TTC549 (cell line): ENCODE measurements at regions not wholly inside any gene's neighbourhood (a gene's known extent, or its start where the extent isn't known, plus 50 kb on each side); places are given as distances from the start of the nearest gene placed in this dataset.

Experiments used
- FAIRE-seq: peaks from 2 replicates; lab custom pipeline; 2012; peaks lifted over from hg19 to GRCh38; lab: Jason Lieb, UNC

DNA sequence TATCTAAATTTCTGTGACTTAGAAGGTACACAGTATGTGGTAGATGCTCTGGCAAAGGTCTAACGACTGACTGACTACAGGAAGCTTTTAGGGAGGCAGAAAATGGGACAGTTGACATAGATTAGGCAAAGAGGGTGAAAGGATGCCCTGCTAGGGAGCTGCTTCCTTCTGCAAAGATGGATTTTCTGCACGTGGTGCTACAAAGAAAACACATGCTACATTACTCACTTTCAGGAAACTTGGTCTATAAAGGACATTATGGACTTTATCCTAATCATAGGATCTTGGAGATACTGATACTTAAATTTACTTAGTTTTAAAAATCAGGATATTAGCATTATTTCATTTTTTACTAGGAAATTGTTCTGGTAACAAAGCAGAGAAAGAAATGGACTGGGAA, 405.8 kb upstream of the ADAMTS16 start:
- no peak for FAIRE-seq

DNA sequence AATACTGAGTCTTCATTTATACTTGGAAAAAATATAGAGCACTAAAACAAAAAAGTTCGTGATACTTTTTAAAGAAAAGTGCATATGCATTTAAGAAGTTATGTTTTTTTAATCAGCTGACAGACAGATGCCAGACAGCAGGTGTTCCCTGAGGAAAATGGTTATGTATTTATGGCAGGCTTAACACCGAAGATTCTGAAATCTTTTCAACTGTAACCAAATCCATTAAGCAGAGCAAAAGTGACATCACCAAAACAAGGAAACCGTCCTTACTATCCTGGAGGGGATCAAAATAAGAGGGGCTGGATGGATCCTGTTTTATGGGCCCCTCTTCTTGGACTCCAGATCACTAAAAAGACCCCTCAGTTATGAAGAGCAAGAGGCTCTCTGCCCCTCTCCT, 404.9 kb upstream of the ADAMTS16 start:
- FAIRE-seq = no peak

DNA sequence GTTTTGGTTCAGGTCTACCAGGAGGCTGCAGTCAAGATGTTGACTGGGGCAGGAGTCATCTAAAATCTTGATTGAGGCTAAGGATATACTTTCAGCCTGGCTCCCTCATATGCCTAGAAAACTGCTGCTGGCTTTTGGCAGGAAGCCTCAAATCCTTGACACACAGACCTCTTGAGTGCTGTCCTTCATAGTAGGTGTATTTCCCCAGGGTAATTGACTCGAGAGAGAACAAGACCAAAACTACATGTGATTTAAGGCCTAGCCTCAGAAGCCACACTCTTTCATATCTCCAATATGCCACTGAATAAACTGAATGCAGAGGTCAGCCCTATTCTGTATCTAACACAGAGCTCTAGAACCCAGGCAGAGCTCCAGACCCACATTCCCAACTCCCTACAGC, 402.3 kb upstream of the ADAMTS16 start:
- no peak for FAIRE-seq

DNA sequence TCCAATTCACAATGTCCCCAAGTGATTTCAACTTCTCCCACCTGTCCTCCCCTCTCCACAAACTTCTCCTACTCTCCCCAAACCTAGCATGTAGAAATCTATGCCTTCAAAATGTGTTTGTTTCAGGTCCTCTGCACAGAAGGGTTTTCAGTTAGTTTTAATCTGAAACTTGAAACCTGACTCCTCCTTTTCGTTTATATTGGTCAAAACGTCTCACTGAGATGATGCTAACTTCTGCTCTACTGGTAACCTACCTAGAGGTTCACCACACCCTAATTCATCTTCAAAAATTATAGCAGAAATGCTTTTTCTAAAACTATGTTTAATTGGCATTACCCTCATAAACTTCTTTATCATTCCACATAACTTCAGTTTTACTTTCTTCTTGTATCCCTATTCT, 401.8 kb upstream of the ADAMTS16 start:
- no peak for FAIRE-seq

DNA sequence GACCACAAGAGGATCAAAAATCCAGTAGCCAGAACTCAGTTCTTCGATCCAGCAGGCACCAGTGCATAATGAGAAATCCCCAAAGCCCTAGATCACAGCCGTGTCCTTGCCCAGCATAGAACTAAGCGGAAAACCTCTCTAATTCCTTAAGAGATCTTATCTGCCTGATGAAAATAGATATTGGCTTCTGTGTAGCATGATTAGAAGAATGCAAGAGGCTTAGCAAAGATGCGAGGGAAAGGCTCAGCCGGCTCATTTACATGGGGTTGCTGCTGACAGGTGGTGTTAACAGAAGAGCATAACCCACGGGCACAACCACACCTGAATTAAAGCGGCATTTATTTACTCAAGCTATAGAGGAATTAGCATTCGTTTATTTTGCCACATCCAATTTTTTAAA, 400.0 kb upstream of the ADAMTS16 start:
- no peak for FAIRE-seq

DNA sequence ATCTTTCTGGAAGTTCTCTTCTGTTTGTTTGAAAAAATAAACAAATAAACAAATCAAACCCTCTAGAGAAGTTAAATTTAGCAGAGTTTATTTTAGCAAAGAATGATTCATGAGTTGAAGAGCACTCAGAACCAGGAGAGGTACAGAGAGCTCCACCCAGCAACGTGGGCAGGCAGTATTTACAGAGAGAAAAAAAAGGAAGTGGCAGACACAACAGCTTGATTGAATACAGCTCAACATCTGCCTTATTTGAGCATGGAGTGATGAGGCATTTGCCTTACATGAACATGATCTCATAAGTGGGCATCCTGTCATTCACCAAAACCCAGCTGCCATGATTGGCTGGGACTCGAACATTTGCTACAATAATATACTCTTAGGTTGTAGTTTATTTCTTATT, 381.6 kb upstream of the ADAMTS16 start:
- no peak for FAIRE-seq

DNA sequence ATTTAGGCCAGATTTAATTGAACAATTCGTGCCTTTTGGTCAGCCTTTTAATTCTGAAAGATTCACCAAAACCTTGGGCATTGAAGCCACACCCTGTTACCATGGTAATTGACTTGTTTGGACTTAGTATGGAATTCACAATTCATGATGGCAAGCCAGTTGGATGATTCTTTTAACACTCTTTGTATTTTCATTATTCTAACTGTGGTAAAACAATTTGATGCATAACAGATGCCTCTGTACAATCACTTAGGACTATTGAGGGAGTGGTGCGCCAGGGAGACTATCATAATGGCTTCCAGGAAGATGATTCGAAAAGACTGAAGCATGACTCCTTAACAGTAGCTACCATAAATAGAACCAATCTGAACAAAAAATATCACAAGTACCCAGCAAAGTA, 381.1 kb upstream of the ADAMTS16 start:
- no peak for FAIRE-seq

DNA sequence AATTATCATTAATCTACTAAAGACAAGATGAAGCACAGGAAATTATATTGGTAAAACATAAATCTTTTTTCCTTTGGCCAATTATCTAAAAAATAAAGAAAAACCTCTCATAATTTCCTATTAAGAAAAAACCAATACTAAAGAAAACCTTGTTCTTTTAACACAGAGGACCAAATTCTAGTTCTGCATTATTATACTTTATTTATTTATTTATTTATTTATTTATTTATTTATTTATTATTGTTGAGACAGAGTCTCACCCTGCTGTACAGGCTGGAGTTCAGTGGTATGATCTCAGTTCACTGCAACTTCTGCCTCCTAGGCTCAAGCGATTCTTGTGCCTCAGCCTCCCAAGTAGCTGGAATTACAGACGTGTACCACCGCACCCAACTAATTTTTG, 377.8 kb upstream of the ADAMTS16 start:
- FAIRE-seq = no peak

DNA sequence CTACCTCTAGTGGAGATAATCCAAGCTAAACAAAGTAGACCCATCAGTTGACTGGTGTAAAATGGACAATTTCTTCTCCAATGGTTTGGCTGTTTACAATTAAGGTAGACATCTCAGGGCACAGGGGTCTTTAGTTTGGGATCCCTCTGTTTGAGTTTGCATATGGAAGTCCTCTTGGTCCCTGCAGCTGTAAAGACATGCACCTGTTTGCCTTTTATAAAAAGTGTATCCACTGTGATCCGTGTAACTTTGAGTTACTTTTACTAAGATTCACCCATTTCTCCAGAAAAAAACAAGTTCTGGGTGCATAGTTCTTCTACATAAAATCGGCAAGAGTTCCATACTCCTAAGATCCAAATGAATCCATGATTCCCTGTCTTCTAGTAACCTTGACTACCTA, 374.7 kb upstream of the ADAMTS16 start:
- no peak for FAIRE-seq

DNA sequence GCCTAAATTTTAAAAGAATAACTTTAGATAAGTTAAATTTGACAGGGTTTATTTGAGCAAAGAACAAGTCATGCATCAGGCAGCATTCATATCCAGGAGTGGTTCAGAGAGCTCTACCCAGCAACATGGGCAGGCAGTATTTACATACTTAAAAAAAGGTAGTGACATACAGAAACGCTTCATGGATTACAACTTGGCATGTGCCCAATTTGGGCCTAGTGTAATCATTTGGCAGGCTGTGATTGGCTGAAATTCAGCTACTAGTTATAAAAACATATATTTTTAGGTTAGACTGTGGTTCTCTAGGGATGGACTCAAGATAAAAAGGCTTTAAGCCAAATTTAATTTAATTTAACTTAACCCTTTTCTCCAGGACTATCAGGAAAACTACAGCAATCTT, 374.0 kb upstream of the ADAMTS16 start:
- no peak for FAIRE-seq

DNA sequence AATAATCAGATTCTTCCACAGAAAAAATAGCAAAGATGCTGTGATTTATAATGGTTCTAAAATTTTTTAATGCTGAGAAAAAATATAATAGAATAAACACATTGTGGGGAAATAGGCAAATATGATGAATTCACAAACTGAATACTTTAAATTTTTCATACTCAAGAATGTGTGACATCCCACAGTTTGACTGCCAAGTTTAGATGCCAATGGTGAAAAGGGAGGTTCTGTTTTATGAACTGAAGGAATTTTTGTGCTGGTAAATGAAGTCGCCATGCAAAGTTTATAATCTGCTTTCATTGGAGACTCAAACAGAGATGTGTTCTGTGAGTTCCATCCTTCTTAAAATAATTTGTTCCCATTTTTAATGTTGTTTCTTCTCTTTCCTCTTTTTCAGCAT, 367.5 kb upstream of the ADAMTS16 start:
- FAIRE-seq = no peak

DNA sequence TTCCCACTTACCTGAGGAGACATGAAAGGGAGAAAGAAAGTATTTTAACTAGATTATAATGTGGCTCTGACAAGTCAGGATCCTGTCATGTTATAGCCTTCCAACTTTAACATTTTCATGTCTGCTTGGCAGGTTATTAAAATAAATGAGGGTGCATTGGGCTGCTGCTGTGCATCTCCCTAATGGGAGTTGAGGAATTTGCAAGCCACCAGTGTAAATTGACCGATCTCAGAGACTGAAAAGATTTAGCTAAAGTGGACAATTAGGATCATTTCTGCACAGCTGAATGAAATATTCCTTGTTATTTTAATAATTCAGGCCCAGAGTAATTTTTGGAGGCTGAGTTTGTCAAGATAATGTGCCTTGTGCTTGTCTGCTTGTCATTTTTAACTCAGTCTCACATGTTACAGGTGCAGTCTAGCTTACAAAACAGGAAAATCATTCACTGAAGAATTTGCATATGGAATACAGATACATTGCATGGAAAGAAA, 366.3 kb upstream of the ADAMTS16 start:
- no peak for FAIRE-seq

DNA sequence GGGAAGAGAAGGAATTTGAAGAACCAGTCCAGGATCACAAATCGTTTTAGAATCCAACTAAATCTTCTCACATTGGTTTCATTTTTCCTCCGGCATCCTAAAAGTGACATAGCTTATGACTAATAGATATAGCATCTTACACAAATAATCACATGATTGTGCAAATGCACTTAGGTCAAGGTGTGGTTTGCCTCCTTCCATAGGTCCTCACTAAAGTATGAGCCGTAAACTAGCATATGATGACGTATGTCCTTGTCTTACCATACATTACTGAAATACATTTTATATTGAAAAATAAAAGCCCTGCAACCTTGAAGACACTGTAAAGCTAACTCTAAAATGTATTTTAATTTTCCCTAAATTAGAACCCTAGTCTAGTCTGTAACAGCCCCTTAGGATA, 362.7 kb upstream of the ADAMTS16 start:
- FAIRE-seq = no peak

DNA sequence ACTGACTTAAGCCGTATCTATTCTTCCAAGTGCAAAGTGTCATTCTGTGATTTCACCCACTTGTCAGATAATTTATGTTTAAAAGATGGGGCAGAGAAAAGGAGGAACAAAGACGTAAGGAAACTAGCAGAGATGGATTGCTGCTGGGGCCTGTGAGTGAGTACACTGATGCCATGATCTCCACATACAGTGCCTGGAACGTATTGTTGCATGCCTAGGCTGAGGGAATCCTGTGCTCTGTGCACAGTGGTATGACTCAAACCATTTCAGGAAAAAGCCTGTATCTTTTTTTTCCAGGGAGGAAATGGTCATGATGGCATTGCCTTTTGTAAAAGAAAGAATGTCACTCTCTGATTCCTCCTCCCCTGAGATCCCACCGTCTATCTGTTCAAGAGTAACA, 359.5 kb upstream of the ADAMTS16 start:
- no peak for FAIRE-seq

DNA sequence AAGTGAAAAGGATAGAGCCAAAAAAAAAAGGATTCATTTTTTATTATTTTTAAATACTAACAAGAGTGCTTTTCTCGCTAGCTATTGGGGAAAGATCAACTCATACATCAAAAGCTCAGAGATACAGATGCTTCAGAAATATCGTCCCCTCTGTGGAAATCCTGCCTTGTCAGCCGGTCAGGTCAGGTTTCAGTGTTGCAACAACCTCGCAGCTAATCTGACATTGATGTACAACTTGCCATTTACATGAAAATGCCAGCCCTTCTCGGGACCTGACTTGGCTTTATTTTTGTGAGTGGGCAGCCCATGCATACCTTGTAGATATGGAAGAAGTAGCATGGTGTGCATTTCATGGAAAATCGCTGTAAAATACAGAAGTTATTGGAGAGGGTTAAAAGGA, 358.8 kb upstream of the ADAMTS16 start:
- FAIRE-seq = no peak

DNA sequence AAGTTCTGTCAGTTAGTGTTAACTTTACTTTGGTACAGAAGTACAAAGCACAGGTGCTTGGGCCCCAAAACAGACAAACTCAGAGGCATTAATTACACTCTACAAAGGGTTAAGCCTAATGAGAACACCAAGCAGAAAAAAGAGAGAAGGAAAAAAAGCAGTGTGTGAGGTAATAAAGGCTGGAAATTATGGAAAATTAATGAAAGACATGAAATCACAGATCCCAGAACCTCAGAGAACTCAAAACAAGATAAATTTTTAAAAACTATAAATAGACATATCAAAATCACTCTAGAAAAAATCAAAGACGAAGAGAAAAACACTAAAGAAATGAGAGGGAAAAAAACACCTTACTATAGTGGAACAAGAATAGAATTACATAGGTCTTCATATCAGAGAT, 354.2 kb upstream of the ADAMTS16 start:
- FAIRE-seq = no peak

DNA sequence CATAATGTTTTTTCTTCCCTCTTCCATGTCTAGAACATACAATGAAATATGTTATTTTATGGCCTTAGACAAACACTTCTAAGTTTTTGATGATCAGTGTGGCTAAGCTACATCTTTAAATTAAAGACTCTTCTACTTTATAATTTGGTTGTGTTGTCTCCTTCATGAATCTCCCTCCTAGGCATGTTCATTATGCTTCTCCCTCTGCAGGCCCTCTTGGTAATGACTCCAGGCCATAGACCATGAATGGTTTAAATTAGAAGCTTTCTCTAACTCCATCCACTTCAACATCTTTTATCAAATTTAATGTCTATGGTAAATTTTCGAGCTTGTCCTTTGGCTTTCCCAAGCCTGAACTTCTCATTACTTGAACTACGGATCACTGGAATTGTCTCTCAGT, 342.7 kb upstream of the ADAMTS16 start:
- no peak for FAIRE-seq

DNA sequence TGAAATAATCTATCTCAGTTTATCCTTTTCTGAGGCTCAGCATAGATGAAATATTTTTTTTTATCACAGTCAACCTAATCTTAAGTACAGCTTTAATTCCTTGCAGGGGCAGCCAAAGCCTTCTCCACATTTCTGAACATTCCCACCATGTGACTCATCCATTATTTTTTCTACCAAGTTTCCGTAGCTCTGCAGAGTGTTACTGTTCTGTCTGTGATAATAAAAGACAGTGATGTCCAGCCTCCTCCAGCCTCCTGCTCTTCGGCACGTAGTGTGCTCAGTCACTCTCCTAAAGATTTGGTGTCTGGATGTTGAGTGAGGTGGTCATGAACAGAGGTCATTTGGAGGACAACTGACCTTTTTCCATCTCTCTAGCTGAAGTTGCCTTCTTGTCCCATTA, 338.1 kb upstream of the ADAMTS16 start:
- no peak for FAIRE-seq

DNA sequence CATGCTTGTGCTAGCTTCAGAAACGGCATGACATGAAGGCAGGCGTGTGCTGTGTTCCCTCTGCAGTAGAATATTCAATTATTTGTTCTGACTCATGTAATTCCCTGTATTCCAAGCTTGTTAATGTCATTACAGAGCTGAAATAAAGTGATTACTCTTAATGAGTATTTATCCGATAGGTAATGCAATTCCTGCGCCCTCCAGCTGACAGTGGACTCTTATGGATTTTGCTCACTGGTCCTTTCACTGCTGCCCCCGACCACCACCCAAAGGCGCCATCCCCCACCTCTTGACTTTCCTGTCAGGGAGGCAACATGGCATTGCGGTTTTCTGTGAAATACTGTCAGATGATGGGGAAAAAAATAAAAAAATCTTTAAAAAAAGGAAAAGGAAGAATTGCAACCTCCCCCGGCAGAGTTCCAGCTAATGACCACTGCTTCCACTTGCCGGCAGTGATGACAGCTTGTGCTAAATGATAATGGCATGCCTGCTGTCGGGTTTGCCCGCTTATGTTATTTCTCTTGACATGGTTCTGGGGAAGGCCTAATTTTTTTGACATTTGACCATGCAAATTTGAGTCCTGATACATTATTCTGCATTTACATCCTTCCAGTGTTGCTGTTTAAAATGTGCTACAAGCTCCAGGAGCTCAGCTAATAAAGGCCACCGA, 335.3 kb upstream of the ADAMTS16 start:
- FAIRE-seq = no peak

DNA sequence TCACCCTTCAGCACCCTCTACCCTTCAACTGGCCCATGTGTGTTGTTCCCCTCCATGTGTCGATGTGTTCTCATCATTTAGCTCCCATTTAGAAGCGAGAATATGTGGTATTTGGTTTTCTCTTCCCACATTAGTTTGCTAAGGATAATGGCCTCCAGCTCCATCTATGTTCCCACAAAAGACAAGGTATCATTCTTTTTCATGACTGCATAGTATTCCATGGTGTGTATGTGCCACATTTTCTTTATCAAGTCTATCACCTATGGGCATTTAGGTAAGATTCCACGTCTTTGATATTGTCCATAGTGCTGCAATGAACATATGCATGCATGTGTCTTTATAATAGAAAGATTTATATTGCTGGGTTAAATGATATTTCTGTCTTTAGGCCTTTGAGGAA, 325.1 kb upstream of the ADAMTS16 start:
- no peak for FAIRE-seq

DNA sequence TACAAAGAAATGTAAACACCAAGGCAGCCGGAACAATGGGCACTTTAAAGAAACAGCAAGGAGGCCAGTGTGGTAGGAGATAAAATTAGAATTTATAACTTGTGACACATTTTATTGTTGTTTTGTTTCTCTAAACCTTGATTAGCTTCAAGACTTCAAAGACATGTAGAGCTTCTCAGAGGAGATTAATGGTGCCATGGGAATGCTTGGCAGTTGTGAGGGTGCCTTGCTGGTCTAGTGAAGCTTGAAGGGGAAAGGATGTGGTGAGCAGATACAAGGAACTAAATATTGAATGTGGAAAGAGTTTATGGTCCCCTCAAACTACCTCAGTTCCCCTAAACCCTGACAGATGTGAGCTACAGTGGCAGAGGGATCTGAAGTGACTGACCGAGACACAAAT, 322.4 kb upstream of the ADAMTS16 start:
- no peak for FAIRE-seq

DNA sequence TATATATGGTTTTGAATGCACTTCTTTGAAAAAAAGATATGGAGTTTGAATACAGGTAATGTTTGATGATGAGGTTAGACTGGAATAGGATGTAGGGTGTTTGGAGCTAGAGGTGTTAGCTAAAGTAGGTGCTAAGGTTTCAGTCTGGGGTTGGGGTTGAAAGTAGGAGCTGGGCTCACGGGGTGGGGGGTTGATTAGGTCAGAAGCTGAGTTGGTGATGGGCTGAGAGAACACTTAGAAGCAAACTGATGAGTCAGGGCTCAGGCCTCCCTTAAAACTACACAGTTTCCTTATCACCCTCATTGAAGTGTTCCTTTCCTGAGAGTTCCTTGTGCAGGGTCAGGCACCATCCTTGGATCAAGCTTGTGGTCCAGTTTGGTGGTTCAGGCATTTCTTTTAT, 308.8 kb upstream of the ADAMTS16 start:
- FAIRE-seq = no peak

DNA sequence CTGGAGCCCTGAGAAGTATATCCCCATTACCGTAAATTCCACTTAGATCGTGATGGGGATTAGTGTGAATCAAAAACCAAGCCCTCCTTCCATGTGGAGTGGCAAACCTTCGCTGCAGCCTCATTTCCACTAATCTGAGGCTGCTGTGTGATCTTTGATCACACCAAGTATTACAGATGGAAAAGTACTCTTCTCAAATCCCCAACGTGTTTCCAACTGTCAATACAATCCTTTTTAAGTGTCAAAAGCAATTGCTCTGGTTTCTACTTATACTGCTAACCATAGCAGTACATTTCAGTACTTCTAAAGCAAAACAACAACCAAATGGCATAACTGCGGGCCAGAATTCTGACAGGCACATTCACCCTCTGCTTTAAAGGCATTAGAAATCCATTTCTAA, 307.7 kb upstream of the ADAMTS16 start:
- no peak for FAIRE-seq

DNA sequence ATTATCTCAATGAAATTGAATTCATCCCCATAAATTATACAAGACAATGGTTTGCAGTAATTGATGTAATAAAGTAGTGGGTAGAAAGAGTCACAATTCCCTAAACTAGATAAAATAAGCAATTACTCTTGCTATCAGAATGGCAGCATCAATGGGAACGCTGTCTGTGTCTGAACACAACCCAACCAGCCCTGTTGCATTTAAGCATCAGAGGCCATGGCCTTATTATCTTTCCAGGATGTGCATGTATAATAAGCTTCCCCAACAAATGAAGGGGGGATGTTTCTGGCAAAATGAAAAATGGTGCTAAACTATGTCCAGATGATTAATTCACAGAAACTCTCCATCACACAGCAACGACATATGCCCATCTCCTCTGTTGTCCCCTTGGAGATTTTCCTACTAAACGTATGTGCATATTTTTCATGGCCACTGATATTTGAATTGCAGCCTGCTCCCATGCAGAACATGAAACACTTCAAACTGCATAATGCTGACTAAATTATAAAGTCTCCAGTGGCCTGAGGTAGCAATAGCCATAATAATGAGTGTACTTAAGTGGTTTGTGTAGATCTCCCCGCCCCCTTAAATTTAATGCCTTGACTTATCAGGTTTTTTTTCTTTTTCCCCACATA, 306.9 kb upstream of the ADAMTS16 start:
- FAIRE-seq = no peak
